ENCODE measurements at regions not wholly inside any gene's neighbourhood (a gene's known extent, or its start where the extent isn't known, plus 50 kb on each side); places are given as distances from the start of the nearest gene placed in this dataset.

DNA sequence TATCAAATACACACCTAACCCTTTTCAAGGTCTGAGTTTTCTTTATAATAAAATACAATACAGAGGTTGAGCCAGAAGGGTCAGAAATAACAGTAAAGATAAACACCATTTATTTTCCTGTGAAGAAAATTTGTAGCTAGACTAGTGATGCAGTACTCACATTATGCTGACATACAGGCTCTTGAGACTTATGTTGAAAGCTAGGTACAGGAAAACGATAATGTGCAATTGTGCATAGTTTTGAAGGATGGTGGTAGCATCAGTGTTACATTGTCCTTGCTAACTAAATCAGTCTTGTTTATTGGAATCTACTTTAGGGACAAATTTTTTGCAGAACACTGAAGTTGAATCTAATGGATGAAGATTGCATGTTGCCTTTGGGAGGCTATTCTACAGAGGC is 1877.2 kb downstream of the PCDH7 start:
- no peak for DNase-seq (ENCODE audit: low read depth in 1 of 2, low spot score in 1 of 2)
- no peak for FAIRE-seq
- Histone ChIP-seq H3K9me3 (no peaks in the 10 kb centered on the region), H3K4me1 (no peaks in the 10 kb centered on the region), H3K4me2 (no peak overlapping the region), H3K4me3 (no peak overlapping the region), H3K27ac (no peak overlapping the region)
- TF ChIP-seq RNF2 (IDR thresholded peaks at IDR 0.05; ENCODE audit: borderline replicate concordance, low read depth) = no peak
- TF ChIP-seq CHD4 (IDR thresholded peaks at IDR 0.05; ENCODE audit: borderline replicate concordance) = no peak
- TF ChIP-seq, protein P1, sequence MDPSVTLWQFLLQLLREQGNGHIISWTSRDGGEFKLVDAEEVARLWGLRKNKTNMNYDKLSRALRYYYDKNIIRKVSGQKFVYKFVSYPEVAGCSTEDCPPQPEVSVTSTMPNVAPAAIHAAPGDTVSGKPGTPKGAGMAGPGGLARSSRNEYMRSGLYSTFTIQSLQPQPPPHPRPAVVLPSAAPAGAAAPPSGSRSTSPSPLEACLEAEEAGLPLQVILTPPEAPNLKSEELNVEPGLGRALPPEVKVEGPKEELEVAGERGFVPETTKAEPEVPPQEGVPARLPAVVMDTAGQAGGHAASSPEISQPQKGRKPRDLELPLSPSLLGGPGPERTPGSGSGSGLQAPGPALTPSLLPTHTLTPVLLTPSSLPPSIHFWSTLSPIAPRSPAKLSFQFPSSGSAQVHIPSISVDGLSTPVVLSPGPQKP (IDR thresholded peaks at IDR 0.05; ENCODE audit: low read depth, low read length) = no peak
- no peak for TF ChIP-seq CHD2 (IDR thresholded peaks at IDR 0.05; ENCODE audit: low read length, partially characterized antibody)
- TF ChIP-seq EHMT2 (IDR thresholded peaks at IDR 0.05; ENCODE audit: low read depth) = no peak
- TF ChIP-seq, protein P2, sequence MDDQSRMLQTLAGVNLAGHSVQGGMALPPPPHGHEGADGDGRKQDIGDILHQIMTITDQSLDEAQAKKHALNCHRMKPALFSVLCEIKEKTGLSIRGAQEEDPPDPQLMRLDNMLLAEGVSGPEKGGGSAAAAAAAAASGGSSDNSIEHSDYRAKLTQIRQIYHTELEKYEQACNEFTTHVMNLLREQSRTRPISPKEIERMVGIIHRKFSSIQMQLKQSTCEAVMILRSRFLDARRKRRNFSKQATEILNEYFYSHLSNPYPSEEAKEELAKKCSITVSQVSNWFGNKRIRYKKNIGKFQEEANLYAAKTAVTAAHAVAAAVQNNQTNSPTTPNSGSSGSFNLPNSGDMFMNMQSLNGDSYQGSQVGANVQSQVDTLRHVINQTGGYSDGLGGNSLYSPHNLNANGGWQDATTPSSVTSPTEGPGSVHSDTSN (IDR thresholded peaks at IDR 0.05) = no peak
- no peak for TF ChIP-seq MAFK (IDR thresholded peaks at IDR 0.05; ENCODE audit: partially characterized antibody)
- TF ChIP-seq FOXS1 (CRISPR knock-in tag; IDR thresholded peaks at IDR 0.05) = no peak
- TF ChIP-seq, protein P3, sequence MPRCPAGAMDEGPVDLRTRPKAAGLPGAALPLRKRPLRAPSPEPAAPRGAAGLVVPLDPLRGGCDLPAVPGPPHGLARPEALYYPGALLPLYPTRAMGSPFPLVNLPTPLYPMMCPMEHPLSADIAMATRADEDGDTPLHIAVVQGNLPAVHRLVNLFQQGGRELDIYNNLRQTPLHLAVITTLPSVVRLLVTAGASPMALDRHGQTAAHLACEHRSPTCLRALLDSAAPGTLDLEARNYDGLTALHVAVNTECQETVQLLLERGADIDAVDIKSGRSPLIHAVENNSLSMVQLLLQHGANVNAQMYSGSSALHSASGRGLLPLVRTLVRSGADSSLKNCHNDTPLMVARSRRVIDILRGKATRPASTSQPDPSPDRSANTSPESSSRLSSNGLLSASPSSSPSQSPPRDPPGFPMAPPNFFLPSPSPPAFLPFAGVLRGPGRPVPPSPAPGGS (IDR thresholded peaks at IDR 0.05) = no peak
- no peak for TF ChIP-seq RARB (CRISPR knock-in tag; IDR thresholded peaks at IDR 0.05)
- no peak for TF ChIP-seq MAX (IDR thresholded peaks at IDR 0.05)
- TF ChIP-seq MAZ (IDR thresholded peaks at IDR 0.05; ENCODE audit: borderline replicate concordance, low read depth, low read length) = no peak
- TF ChIP-seq, protein P4, sequence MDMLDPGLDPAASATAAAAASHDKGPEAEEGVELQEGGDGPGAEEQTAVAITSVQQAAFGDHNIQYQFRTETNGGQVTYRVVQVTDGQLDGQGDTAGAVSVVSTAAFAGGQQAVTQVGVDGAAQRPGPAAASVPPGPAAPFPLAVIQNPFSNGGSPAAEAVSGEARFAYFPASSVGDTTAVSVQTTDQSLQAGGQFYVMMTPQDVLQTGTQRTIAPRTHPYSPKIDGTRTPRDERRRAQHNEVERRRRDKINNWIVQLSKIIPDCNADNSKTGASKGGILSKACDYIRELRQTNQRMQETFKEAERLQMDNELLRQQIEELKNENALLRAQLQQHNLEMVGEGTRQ (IDR thresholded peaks at IDR 0.05) = no peak
- TF ChIP-seq POLR2AphosphoS2 (conservative IDR thresholded peaks at IDR 0.05; ENCODE audit: low read length) = no peak
- no peak for TF ChIP-seq TFCP2L1 (CRISPR knock-in tag; IDR thresholded peaks at IDR 0.05)
- no peak for TF ChIP-seq JUN (IDR thresholded peaks at IDR 0.05)
- no peak for TF ChIP-seq TP53 (CRISPR knock-in tag; IDR thresholded peaks at IDR 0.05)
- ChIA-PET CTCF (interaction anchor here (0.6 kb wide), 1 partner anchor 8 kb away, joined by 3 read pairs; no protein-coding TSS in a partner anchor), POLR2A (no interaction called here)
- WGBS (ENCODE audit: missing lambda C conversion rate) = 4% methylated on average over 1 of the region's 1 CpG
- ATAC-seq = no peak

- ChIA-PET POLR2A (no interaction called here), CTCF (no interaction called here)
- FAIRE-seq = no peak
- H3K4me1 ChIP-seq = no peaks in the 10 kb centered on the region
- TF ChIP-seq, protein P5, sequence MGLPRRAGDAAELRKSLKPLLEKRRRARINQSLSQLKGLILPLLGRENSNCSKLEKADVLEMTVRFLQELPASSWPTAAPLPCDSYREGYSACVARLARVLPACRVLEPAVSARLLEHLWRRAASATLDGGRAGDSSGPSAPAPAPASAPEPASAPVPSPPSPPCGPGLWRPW (IDR thresholded peaks at IDR 0.05) = no peak
- TF ChIP-seq JUNB (IDR thresholded peaks at IDR 0.05) (no peak), NR3C1 (IDR thresholded peaks at IDR 0.05) (no peak), PHF8 (IDR thresholded peaks at IDR 0.05; ENCODE audit: borderline replicate concordance, low read depth) (no peak)
- ATAC-seq = no peak
- H3K4me2 ChIP-seq = no peak overlapping the region
- DNase-seq (ENCODE audit: low read depth in 1 of 2, low spot score in 1 of 2) = no peak
- H3K27ac ChIP-seq = no peak overlapping the region
- H3K9me3 ChIP-seq = no peaks in the 10 kb centered on the region
- 30% methylated on average over 3 of the region's 3 CpGs for WGBS (ENCODE audit: missing lambda C conversion rate)
- H3K4me3 ChIP-seq = no peak overlapping the region
Measured at GRCh38 chr4:32601848-32602247, 1881.7 kb downstream of the PCDH7 start.

GRCh38 chr4:32607978-32608377 is 1887.8 kb downstream of the PCDH7 start:
- 13% methylated on average over 1 of the region's 1 CpG for WGBS (ENCODE audit: missing lambda C conversion rate)
- no peaks in the 10 kb centered on the region for H3K9me3 ChIP-seq
- ChIA-PET CTCF (no interaction called here), POLR2A (no interaction called here)
- H3K4me1 ChIP-seq = no peaks in the 10 kb centered on the region
- no peak for FAIRE-seq
- no peak overlapping the region for H3K4me3 ChIP-seq
- no peak overlapping the region for H3K27ac ChIP-seq
- DNase-seq (ENCODE audit: low read depth in 1 of 2, low spot score in 1 of 2) = no peak
- ATAC-seq = no peak
- no peak overlapping the region for H3K4me2 ChIP-seq
- TF ChIP-seq RCOR1 (IDR thresholded peaks at IDR 0.05; ENCODE audit: low read depth, low read length) = no peak
- no peak for TF ChIP-seq EHF (CRISPR knock-in tag; IDR thresholded peaks at IDR 0.05)
- no peak for TF ChIP-seq CHD2 (IDR thresholded peaks at IDR 0.05; ENCODE audit: low read length, partially characterized antibody)
- no peak for TF ChIP-seq ZC3H11A (IDR thresholded peaks at IDR 0.05)
- no peak for TF ChIP-seq MAFK (IDR thresholded peaks at IDR 0.05; ENCODE audit: partially characterized antibody)
- no peak for TF ChIP-seq MAZ (IDR thresholded peaks at IDR 0.05; ENCODE audit: borderline replicate concordance, low read depth, low read length)
- TF ChIP-seq MYC (IDR thresholded peaks at IDR 0.05; ENCODE audit: borderline replicate concordance, low read length) = no peak
- no peak for TF ChIP-seq HOXB13 (CRISPR knock-in tag; IDR thresholded peaks at IDR 0.05; ENCODE audit: low read depth)
- TF ChIP-seq BHLHE40 (IDR thresholded peaks at IDR 0.05; ENCODE audit: low read depth, low read length) = no peak
- no peak for TF ChIP-seq ESRRA (IDR thresholded peaks at IDR 0.05; ENCODE audit: borderline replicate concordance, low read length)
- no peak for TF ChIP-seq FOXS1 (CRISPR knock-in tag; IDR thresholded peaks at IDR 0.05)
- no peak for TF ChIP-seq HOXB5 (CRISPR knock-in tag; IDR thresholded peaks at IDR 0.05)
- TF ChIP-seq ZNF302 (CRISPR knock-in tag; IDR thresholded peaks at IDR 0.05) = no peak
- TF ChIP-seq EP300 (IDR thresholded peaks at IDR 0.05) = no peak
- TF ChIP-seq, protein P5 (IDR thresholded peaks at IDR 0.05) = no peak
- no peak for TF ChIP-seq EHMT2 (IDR thresholded peaks at IDR 0.05; ENCODE audit: low read depth)
- no peak for TF ChIP-seq RFX5 (IDR thresholded peaks at IDR 0.05)
